TTC549 (cell line): ENCODE measurements at regions not wholly inside any gene's neighbourhood (a gene's known extent, or its start where the extent isn't known, plus 50 kb on each side); places are given as distances from the start of the nearest gene placed in this dataset.

Experiments
- FAIRE-seq: peaks from 2 replicates; lab custom pipeline; 2012; peaks lifted over from hg19 to GRCh38; lab: Jason Lieb, UNC

GRCh38 chr4:125440814-125441213 lies 126.1 kb downstream of the FAT4 start:
- FAIRE-seq = no peak

- no peak for FAIRE-seq
Measured at GRCh38 chr4:125444166-125444565, 129.4 kb downstream of the FAT4 start.

- no peak for FAIRE-seq
Measured at GRCh38 chr4:125445525-125445924, 130.8 kb downstream of the FAT4 start.

- no peak for FAIRE-seq
Measured at GRCh38 chr4:125447551-125448290, 133.0 kb downstream of the FAT4 start.

GRCh38 chr4:125456075-125456474 lies 141.3 kb downstream of the FAT4 start:
- no peak for FAIRE-seq

- FAIRE-seq = no peak
Measured at GRCh38 chr4:125459531-125459930, 144.8 kb downstream of the FAT4 start.

GRCh38 chr4:125461676-125462363 lies 147.1 kb downstream of the FAT4 start:
- FAIRE-seq = no peak

- no peak for FAIRE-seq
Measured at GRCh38 chr4:125464146-125464545, 149.4 kb downstream of the FAT4 start.

GRCh38 chr4:125481334-125482045 lies 166.7 kb downstream of the FAT4 start:
- FAIRE-seq = no peak

GRCh38 chr4:125482822-125483221 lies 168.1 kb downstream of the FAT4 start:
- no peak for FAIRE-seq

- FAIRE-seq = no peak
Measured at GRCh38 chr4:125483278-125483677, 168.5 kb downstream of the FAT4 start.

GRCh38 chr4:125484912-125485311 lies 170.2 kb downstream of the FAT4 start:
- no peak for FAIRE-seq

GRCh38 chr4:125486351-125486750 lies 171.6 kb downstream of the FAT4 start:
- FAIRE-seq = no peak

- no peak for FAIRE-seq
Measured at GRCh38 chr4:125489952-125490690, 175.4 kb downstream of the FAT4 start.

- no peak for FAIRE-seq
Measured at GRCh38 chr4:125492957-125493356, 178.2 kb downstream of the FAT4 start.

- FAIRE-seq = no peak
Measured at GRCh38 chr4:125497861-125498260, 183.1 kb downstream of the FAT4 start.

- no peak for FAIRE-seq
Measured at GRCh38 chr4:125498981-125499380, 184.2 kb downstream of the FAT4 start.

GRCh38 chr4:125501090-125501489 lies 186.3 kb downstream of the FAT4 start:
- no peak for FAIRE-seq

- FAIRE-seq = no peak
Measured at GRCh38 chr4:125501568-125501967, 186.8 kb downstream of the FAT4 start.

GRCh38 chr4:125505621-125506020 lies 190.9 kb downstream of the FAT4 start:
- FAIRE-seq = no peak

GRCh38 chr4:125507141-125507540 lies 192.4 kb downstream of the FAT4 start:
- no peak for FAIRE-seq

GRCh38 chr4:125511715-125512114 lies 197.0 kb downstream of the FAT4 start:
- FAIRE-seq = no peak

- no peak for FAIRE-seq
Measured at GRCh38 chr4:125515016-125515415, 200.3 kb downstream of the FAT4 start.
